EH (cell line): ENCODE measurements at regions not wholly inside any gene's neighbourhood (a gene's known extent, or its start where the extent isn't known, plus 50 kb on each side); places are given as distances from the start of the nearest gene placed in this dataset.
A peak's percentile ranks its signal among the peaks of the same experiment; 100 is the strongest.

Experiments used
- DNase-seq: peaks from one replicate; pipeline ENCODE4 v3.0.0-alpha.2; 2015; ENCODE audit warnings: low read depth

DNA sequence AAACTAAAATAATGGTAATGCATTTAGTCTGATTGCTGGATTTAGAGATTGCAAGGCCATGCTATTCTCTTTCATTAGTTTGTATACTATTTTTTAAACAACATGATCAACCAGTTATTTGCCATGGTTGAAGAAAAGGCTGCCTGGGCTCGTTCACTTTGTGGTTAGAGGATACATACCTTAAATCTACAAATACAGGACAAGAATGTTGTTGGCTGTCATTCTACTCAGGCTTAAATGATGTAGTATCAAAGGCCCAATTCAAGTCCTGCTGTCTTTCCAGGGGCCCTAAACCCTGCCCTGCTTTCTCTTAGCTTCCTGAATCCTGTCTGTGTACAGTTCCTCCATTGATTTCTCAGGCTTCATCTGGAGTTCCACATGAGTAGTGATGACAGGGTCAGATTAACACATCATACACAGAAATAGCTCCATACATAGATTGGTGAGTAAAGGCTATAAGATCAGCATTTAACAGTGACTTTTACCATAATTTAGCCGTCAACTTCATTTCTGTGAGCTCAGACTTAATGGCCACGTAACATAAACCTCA is 114.9 kb upstream of the GPRIN3 start:
- DNase-seq: no peak

DNA sequence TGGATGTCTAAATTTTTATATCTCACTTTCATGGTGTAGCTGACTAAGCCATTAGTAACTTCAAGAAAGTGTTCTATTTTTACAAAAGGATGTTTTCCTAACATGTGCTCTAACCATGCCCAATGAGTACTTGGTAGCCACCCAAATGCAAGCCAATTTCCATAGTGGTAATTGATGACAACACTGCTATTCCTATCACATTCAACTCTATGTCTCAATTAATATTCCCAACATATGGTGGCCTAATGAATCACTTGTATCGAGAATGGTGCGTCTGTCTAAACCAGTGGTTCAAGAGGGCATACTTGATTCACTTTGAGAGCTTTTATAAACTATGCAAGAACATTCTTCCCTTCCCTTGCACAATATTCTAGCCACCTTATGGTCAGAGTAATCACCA is 112.9 kb upstream of the GPRIN3 start:
- DNase-seq: peak; percentile 3

DNA sequence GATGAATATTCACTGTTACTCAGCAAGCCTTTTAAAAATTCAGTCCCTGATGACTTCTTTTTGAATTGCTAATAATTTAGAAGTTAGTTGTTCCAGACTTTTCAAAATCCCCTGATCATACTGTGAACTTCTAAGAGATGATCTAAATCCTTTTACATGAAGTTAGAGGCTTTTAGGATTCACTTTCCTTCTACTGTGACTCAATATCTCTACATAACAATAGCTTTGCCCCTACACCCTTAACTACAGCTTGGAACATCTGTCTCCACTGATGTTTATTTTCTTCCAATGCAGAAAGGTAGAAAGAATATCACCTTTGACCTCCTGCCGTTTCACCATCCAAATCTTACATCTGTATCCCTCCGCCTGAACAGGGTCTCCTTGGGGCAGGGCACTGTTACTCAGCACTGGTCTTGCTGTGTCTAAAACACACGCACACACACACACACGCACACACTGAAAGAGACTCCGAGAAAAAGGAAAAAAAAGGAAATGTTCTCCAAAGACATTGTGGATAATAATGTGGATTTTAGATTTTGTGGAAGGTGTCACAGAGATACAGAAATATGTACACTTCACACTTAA is 111.6 kb upstream of the GPRIN3 start:
- DNase-seq: no peak

DNA sequence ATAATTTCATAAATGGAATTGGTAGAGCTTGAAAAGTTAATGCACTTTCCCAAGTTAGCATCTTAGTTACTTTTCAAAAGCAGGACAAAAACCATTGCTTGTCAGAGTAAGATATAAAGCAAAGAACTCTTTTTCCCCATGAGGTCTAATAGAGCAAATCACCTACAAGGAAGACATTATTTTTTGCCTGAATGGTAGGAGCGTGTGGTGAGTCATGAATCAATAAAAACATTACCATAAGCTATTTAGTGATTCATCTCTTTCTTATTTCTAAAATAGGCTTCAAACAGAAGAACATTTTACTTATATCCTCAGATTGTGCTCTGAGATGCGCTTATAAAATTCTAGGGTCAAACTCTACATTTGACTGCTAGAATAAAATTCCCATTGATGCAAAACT is 109.4 kb upstream of the GPRIN3 start:
- DNase-seq: no peak

DNA sequence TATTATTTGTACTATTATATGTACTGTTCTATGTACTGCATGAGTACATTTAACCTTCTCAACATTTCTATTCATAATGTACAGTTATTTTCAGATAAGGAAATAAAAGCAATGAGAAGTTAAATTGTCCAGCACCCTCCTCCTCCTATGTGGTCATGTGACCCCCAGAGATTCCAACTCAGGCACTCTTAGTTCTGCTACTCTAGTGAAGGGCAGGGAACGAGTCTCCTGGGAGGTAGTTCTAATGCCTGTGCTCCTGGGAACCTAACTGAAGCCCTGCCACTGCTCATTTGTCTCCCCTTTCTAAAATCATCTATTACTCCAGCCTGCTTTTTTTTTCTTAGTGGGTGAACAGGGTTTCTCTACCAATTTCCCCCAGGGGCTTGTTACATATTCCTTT is 105.9 kb upstream of the GPRIN3 start:
- DNase-seq: no peak

DNA sequence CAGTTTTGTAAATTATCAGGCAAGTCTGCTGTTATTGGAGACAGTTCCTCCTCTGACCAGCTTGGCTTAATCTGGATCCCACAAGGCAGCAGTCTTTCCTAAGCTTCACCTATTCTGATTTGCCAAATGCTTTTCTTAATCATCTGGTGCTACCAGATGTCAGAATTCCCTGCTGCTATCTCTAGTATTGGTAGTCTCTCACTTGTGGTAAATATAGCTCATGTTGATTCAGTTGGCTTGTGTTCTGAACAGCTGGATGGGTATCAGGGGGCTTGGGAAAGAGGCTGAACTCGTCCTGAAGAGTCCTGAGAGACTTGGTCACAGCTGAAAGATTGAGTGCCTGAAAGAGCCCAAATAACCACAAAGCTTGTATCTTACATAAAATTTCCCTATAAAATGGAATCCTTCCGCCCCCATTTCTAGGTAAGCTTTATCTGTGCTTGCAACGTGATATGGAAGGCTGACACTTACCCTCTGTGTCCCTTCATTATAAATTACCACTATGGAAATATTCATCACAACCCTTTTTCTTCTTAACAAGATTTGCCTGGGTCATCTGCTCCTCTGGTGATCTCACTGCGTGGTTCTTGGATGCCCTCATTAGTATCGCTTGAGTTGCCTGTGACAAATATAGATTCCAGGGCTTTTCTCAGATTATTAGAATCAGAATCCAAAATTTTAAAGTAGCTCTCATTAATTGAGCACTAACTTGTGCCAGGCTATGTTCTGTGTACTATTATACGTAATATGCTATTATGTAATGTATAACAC is 104.1 kb upstream of the GPRIN3 start:
- no peak for DNase-seq

DNA sequence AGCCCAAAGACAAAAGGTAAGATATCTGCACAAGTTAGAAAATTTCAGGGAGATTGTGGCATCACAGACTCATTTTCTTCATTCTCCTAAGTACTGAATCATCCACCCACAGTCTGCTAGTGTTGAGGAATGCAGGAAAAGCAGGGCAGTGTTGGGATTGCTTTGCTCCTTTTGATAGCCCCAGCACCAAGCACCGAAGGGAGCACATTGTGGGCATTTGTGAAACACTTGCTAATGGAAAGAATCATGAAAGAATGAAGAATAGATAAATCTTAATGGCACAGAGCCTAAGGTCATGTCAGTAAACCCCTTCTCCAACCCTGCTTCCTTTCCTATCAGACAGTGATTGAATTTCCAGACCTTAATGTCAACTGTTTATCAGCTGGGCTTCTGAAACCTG is 103.1 kb upstream of the GPRIN3 start:
- peak; percentile 25 for DNase-seq

DNA sequence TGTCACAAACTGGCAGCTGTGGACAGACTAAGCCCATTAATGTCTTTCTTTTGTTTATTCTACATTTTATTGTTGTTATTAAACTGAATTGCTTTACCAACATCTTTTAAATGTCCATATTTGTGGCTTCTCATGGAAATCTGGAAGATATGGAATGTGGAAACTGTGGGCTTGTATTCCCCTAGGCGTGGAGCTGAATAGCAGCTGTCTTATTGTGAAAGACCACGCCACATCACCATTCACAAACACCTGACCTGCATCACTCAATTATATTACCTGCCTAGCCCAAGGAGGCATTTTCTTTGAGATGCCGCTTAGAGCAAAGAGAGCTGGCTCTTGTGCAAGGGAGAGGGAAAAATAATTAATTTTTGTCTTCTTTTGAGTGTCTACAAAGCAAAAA is 96.9 kb upstream of the GPRIN3 start:
- no peak for DNase-seq

DNA sequence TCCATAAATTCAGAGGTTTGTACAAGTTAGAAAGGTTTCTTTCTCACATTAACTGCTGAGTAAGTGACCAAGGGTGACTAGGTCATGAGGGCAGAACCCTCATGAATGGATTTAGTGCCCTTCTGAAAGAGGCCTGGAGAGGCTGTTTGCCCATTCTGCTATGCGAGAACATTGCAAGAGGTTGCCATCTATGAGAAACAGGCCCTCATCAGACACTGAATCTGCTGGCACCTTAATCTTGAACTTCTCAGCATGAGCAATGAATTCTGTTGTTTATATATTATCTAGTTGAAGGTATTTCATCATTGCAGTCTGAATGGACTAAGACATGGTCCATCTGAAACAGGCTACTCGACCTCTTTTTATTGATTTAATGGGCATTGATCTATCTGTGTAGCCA is 96.2 kb upstream of the GPRIN3 start:
- DNase-seq: no peak

DNA sequence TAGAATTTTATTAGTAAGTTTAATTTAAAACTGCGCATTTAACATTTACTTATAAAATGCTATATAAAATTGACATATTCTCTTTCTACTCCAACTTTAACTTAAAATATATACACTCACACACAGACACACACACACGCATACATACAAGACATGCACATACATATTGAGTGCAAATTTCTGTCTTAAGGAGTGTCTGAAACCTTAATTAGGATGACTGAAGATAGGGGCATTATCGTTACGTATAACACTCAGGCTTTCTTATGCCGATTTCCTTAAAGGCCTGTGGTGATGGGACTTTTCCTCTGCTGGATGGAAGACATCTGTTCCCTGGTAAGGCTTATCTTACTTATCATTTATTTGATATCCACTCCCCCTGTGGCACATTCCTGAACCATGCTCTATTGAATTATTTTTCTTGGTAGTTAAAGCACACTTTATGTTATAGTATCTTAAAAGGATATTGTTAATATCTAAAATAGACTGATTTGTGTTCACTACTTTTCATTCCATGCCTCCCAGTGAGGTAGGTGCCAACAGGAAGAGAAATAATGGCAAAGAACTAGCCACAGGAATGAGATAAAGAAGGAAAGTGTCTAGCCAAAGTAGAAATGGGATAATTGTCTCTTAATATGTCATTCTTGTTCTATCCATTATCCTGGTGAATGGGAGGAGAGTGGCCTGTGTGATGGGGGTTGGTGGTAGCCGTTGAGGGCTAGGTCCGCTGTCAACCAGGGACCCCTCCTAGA is 92.9 kb upstream of the GPRIN3 start:
- no peak for DNase-seq

DNA sequence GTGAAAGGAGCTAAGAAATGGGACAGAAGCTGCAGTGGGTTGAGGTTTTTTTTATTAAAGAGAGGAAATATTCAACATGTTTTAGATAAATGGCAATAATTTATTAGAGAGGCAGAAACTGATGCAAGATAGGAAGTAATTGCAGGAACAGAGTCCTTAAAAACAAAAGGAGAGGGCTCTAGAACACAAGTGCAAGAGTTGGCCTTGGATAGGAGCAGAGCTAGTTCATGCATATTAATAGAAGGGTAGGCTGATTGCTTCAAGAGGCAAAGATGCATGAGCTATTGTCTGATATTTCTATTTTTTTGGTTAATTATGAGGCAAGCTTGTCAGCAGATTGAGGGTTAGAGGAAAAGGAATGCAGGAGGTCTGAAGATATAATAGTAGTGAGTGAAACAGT is 91.0 kb upstream of the GPRIN3 start:
- DNase-seq: no peak

DNA sequence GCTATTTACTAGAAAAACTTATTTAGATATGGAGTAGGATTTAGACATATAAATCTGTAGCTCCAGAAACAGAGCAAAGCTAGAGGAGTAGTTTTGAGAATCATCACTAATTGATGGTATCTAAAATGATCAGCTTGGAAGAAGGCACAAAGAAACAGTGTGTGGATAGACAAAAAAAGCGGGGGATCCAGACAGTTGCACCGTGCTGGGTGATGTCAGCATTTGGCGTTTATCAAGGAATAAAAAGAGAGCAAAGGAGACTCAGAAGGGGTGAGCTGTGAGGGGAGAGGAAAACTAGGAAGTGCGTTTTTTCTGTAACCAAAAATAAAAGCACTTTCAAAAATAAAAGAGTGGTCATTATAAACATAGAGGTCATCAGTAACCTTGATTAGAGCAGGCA is 90.5 kb upstream of the GPRIN3 start:
- no peak for DNase-seq

DNA sequence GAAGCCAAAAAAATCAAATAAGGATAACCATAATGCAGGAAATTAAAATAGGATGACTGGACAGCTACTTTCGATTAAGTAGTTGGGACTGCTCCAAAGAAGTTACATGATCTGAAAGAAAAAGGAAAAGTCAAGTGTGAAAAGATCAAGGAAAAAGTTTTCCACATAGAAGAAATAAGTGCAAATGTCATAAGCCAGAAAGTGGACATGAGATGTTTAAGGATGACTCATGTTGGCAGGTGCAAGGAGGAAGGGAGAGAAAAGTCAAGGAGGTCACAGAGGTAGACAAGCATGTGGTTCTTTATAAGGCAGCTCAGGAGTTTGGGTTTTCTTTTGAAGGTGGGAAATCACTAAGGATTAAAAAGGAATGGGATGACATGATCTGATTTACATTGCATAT is 89.8 kb upstream of the GPRIN3 start:
- no peak for DNase-seq

DNA sequence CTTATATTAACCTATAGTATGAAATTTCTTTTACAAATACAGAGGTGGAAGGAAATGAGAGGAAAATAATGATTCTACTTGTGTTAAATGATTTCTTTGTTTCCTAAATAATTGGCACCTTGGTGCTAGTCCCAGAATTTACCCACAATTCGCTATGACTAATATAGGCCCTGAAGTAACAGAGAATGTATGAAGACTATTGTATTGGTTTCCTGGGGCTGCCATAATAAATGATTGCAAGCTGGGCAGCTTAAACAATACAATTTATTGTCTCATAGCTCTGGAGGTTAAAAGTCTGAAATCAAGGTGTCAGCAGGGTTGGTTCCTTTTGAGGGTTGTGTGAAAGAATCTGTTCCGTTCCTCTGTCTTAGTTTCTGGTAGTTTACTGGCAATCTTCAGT is 74.8 kb upstream of the GPRIN3 start:
- no peak for DNase-seq

DNA sequence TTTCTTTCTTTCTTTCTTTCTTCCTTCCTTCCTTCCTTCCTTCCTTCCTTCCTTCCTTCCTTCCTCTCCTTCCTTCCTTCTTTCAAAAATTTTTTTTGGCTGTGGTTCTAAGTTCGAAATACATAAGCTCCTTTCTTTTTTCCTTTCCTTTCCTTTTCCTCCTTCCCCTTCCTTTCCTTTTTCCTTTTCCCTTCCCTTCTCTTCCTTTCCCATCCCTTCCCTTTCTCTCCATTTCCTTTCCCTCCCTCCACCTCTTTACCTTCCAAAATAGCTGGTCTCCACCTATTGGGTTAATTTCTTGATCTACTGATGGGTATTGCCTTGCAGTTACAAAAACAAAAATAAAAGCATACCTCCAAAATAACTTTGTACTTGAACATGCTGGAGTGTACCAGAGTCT is 73.4 kb upstream of the GPRIN3 start:
- no peak for DNase-seq

DNA sequence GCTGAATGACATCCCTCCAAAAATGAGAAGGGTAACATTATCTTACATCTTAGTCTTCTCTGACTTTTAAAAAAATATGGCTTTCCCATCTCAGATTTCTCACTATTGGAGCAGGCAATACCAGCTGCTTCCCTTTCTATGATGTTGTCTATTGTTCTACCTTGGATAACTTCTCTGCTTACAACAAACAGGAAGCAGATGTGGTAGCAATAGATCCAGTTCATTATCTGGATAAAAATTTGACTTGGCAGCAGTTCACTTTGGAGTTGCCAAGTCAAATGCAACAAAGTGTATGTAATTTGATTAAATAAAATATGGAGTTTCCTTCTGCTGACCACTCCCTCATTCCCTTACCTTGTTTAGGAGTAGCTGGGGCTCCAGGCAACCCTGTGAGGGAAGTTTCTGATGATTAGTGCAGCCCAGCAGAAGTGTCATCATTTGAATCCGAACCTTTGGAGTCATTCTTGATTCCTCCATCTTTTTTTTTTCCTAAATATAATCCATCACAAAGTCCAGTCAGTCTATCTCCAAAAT is 72.0 kb upstream of the GPRIN3 start:
- no peak for DNase-seq

DNA sequence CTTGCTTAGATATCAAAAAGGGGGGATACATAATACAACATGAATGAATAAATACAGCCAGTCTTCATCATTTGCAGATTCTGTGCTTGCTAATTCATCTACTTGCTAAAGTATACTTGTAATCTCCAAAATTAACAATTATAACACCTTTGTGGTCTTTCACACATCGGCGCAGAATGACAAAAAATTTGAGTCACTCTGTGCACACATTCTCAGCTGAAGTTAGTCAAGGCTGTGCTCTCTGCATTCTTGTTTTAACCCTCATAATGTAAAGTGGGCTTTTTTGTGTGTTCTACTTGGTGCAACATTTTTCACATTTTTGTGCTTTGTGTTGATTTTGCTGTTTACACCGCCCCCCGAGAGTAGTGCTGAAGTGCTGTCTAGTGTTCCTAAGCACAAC is 65.8 kb upstream of the GPRIN3 start:
- DNase-seq: no peak

DNA sequence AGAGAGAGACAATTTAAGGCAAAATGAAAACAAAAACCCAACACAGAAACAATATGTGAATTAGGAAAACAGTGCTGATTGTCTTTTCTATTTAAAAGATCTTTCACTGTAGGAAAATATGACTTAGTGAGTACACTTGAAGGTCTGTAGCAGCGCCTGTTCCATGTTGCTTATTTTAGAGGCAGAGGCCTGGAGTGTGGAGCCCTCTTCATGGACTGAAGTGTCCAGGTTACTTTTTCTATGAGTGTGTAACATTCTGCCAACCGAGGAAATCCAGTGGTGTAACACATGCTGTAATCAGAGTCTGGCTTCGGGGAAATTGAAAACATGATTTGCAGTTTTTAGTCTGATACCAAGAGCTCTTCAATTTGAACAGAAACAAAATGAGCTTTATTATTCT is 64.0 kb upstream of the GPRIN3 start:
- no peak for DNase-seq

DNA sequence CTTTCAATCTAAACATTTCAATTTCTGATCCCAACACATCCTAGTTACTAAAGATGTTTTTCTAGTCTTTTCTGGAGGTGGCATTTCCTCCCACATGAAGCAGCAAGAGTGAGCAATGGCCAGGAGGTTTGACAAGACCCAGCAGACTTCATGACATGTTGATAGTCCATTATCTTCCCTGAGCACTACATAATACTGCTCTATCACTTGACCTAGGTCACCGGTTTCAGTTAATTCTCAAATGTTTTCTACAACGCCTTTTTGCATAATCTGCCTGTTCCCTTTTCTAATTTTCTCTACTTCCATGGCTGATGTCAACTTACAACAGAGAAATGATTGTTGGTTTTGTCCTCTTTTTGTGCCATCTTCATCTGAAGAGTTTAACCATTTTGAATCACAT is 62.0 kb upstream of the GPRIN3 start:
- no peak for DNase-seq

DNA sequence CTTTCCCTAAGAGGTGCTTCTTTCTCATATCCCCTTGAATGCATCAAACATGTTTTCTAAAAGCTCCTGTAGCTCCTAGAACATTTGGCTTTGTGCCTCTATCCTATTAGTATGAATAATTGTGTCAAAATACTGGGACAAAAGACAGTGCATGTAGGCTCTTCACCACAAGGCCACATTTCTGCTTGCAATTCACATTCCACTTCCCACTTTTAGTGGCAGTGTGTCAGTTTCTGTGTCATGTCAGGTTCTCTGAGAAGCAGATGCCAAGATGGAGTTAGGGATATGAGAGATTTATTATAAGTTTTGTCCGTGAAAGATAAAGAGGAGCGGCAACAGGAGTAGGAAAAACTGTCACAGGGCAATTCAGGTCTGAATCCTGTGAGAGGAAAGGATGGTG is 61.3 kb upstream of the GPRIN3 start:
- DNase-seq: no peak

DNA sequence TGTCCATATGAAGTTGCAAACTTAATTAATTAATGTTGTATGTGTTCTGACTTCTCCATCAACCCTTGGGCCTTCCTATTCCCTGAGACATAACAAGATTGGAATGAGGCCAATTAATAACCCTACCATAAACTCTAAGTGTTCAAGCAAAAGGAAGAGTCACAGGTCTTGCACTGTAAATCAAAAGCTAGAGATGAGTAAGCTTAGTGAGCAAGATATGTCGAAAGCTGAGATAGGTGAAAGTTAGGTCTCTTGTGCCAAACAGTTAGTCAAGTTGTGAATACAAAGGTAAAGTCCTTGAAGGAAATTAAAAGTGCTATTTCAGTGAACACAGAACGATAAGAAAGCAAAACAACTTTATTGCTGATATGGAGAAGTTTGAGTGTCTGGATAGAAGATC is 58.2 kb upstream of the GPRIN3 start:
- no peak for DNase-seq

DNA sequence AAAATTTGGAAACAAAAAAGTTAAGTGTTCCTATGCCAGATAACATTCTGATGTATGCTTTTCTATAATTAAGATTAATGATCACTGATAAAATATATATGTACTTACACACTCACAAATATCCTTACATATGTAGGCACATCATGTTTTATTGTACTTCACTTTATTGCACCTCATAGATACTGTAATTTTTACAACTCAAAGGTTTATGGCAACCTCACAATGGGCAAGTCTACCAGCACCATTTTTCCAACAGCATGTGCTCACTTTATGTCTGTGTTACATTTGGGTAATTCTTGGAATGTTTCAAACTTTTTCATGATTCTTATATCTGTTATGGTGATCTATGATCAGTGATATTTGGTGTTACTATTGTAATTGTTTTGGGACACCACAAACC is 57.8 kb upstream of the GPRIN3 start:
- DNase-seq: no peak

DNA sequence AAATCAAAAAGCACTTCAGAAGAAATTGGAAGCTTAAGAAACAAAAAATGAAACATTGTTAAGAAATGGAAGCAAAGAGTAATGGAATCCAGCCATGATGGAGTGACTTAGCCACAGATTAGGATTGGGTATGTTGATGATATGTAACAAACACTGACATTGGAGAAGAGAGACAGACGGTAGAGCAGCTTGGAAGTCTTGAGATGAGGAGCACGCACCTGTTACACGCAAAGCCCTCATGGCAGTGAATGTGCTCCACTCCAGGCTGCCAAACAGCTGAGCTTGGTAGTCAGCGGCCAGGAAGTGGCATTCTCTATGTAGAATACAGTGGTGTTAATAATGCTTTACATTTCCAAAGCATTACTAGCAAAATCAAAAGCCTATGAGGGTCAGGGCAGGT is 56.9 kb upstream of the GPRIN3 start:
- DNase-seq: no peak
